ENCODE measurements at regions not wholly inside any gene's neighbourhood (a gene's known extent, or its start where the extent isn't known, plus 50 kb on each side); places are given as distances from the start of the nearest gene placed in this dataset.

DNA sequence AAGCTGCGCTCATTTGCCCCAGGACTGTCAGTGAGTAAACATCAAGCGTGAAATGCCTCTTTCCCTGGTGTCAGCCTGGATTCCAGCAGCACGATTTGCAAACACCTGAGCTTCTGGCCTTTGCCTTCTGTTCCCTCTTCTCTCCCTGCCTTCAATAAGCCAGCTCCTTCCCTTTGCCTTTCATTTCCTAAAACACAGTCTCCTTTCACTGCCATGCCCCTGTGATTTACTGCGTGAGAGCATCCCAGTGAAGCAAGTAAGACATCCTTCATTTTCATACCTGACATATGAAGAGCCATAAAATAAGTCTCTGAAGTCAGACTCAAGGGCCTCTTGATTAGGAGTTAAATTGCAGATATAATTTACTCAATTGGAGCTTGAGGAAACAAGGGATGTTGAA is 681.8 kb downstream of the TYW1 start:
- TF ChIP-seq, protein P1, sequence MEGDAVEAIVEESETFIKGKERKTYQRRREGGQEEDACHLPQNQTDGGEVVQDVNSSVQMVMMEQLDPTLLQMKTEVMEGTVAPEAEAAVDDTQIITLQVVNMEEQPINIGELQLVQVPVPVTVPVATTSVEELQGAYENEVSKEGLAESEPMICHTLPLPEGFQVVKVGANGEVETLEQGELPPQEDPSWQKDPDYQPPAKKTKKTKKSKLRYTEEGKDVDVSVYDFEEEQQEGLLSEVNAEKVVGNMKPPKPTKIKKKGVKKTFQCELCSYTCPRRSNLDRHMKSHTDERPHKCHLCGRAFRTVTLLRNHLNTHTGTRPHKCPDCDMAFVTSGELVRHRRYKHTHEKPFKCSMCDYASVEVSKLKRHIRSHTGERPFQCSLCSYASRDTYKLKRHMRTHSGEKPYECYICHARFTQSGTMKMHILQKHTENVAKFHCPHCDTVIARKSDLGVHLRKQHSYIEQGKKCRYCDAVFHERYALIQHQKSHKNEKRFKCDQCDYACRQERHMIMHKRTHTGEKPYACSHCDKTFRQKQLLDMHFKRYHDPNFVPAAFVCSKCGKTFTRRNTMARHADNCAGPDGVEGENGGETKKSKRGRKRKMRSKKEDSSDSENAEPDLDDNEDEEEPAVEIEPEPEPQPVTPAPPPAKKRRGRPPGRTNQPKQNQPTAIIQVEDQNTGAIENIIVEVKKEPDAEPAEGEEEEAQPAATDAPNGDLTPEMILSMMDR (IDR thresholded peaks at IDR 0.05; ENCODE audit: borderline replicate concordance, extremely low read depth, low read length, poor library complexity, severe bottlenecking) = no peak
- no peak for TF ChIP-seq EZH2 (IDR thresholded peaks at IDR 0.05; ENCODE audit: borderline replicate concordance, low read depth, low read length, severe bottlenecking)

All from DND-41 (cell line).